ENCODE measurements at regions not wholly inside any gene's neighbourhood (a gene's known extent, or its start where the extent isn't known, plus 50 kb on each side); places are given as distances from the start of the nearest gene placed in this dataset.

DNA sequence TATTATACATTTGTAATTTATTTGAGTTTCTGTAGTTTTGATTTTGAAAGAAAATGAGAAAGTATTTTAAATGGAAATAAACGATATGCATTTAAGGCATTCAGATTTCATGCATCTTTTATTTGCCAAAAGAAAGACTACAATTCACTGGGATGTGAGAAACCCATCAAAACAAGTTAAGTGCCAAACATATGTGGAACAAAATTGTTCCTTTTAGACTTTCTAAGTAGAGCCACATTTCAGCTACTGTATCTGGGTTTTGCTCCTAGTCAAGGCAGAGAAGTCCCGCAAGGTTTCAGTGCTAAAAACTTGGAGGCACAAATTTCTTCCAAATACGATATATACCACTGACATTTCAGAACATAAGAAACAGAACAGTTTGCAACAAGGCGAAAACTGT lies 1191.9 kb downstream of the SLITRK5 start:
- Mint-ChIP-seq H3K4me1 (peaks cover 6% of the 10 kb centered on the region), H3K27me3 (ENCODE audit: insufficient read depth, low read depth) (no peaks in the 10 kb centered on the region), H3K36me3 (no peaks in the 10 kb centered on the region), H3K27ac (no peak overlapping the region), H3K4me3 (no peak overlapping the region), H3K9me3 (no peaks in the 10 kb centered on the region)
- no peaks in the 10 kb centered on the region for H4K20me1 ChIP-seq (ENCODE audit: low read depth)
- H3K4me2 ChIP-seq, result no peak overlapping the region
- no peak overlapping the region for H3K27ac ChIP-seq
- H3K9me3 ChIP-seq (ENCODE audit: low read depth), result no peaks in the 10 kb centered on the region
- H3K27me3 ChIP-seq, result no peaks in the 10 kb centered on the region
- TF ChIP-seq EZH2phosphoT487 (IDR thresholded peaks at IDR 0.05), result no peak
- TF ChIP-seq, protein P1, sequence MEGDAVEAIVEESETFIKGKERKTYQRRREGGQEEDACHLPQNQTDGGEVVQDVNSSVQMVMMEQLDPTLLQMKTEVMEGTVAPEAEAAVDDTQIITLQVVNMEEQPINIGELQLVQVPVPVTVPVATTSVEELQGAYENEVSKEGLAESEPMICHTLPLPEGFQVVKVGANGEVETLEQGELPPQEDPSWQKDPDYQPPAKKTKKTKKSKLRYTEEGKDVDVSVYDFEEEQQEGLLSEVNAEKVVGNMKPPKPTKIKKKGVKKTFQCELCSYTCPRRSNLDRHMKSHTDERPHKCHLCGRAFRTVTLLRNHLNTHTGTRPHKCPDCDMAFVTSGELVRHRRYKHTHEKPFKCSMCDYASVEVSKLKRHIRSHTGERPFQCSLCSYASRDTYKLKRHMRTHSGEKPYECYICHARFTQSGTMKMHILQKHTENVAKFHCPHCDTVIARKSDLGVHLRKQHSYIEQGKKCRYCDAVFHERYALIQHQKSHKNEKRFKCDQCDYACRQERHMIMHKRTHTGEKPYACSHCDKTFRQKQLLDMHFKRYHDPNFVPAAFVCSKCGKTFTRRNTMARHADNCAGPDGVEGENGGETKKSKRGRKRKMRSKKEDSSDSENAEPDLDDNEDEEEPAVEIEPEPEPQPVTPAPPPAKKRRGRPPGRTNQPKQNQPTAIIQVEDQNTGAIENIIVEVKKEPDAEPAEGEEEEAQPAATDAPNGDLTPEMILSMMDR (IDR thresholded peaks at IDR 0.05), result no peak
- TF ChIP-seq EZH2 (IDR thresholded peaks at IDR 0.05), result no peak
- no peak overlapping the region for H3K4me3 ChIP-seq
- no peak overlapping the region for H3K9ac ChIP-seq
- no peaks in the 10 kb centered on the region for H3K79me2 ChIP-seq (ENCODE audit: low read depth)
- no peak overlapping the region for H2AFZ ChIP-seq (replicated peaks)
- DNase-seq (ENCODE audit: low spot score), result no peak
- H3K4me1 ChIP-seq, result no peaks in the 10 kb centered on the region
- H3K36me3 ChIP-seq, result no peaks in the 10 kb centered on the region
- H3F3A ChIP-seq (ENCODE audit: low read depth), result no peaks in the 10 kb centered on the region

DNA sequence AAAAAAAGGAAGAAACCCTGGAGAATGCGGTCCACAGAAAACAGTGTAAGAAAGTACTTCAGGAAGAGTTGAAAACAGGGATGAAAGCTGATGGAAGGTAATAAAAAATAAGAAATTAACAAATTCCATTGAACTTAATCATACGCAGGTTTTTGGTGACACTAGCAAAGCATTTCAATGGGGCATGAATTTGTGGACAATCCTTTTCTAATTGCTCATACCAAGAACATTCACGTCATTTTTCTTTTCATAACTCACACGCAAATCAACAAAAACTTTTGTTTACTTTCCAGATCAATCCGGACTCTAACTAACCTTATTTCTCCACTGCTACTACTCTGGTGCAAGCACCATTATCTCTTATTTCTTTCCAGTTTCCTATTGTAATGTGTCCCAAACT lies 1195.0 kb downstream of the SLITRK5 start:
- peaks cover 6% of the 10 kb centered on the region for H3K4me1 Mint-ChIP-seq

DNA sequence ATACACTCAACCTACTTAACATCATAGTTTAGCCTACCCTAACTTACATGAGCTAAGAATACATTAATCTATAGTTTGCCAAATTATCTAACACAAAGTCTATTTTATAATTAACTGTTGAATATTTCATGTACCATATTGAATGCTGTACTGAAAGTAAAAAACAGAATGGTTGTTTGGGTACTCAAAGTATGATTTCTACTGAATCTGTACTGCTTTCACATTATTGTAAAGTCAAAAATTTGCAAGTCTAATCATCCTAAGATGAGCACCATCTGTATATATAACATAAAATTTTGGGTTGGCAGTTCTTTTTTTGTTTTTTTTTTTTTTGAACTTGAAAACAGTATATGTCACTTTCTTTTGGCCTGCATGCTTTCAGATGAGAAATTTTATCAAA lies 1212.6 kb downstream of the SLITRK5 start:
- TF ChIP-seq EZH2phosphoT487 (IDR thresholded peaks at IDR 0.05) (no peak), EZH2 (IDR thresholded peaks at IDR 0.05) (no peak)
- TF ChIP-seq, protein P1 (IDR thresholded peaks at IDR 0.05), result no peak
- no peaks in the 10 kb centered on the region for H3K79me2 ChIP-seq (ENCODE audit: low read depth)
- H3K9me3 ChIP-seq (ENCODE audit: low read depth), result no peaks in the 10 kb centered on the region
- H3K9me3 Mint-ChIP-seq, result peaks cover 2% of the 10 kb centered on the region
- no peaks in the 10 kb centered on the region for H3K4me1 ChIP-seq
- H4K20me1 ChIP-seq (ENCODE audit: low read depth), result no peaks in the 10 kb centered on the region
- H3K27me3 ChIP-seq, result no peaks in the 10 kb centered on the region
- H3K4me1 Mint-ChIP-seq, result no peaks in the 10 kb centered on the region
- H3K4me3 Mint-ChIP-seq, result no peak overlapping the region
- H3K36me3 ChIP-seq, result no peaks in the 10 kb centered on the region
- H2AFZ ChIP-seq (replicated peaks), result no peak overlapping the region
- no peak overlapping the region for H3K4me3 ChIP-seq
- H3F3A ChIP-seq (ENCODE audit: low read depth), result no peaks in the 10 kb centered on the region
- no peak overlapping the region for H3K4me2 ChIP-seq
- DNase-seq (ENCODE audit: low spot score), result no peak
- no peak overlapping the region for H3K27ac ChIP-seq
- H3K27me3 Mint-ChIP-seq (ENCODE audit: insufficient read depth, low read depth), result peaks cover 2% of the 10 kb centered on the region
- H3K36me3 Mint-ChIP-seq, result no peaks in the 10 kb centered on the region
- no peak overlapping the region for H3K9ac ChIP-seq
- no peak overlapping the region for H3K27ac Mint-ChIP-seq

More for the DNA sequence above, 1195.0 kb downstream of the SLITRK5 start:
- TF ChIP-seq EZH2 (IDR thresholded peaks at IDR 0.05) (no peak), EZH2phosphoT487 (IDR thresholded peaks at IDR 0.05) (no peak)
- TF ChIP-seq, protein P1 (IDR thresholded peaks at IDR 0.05), result no peak
- Histone ChIP-seq H2AFZ (replicated peaks) (no peak overlapping the region), H4K20me1 (ENCODE audit: low read depth) (no peaks in the 10 kb centered on the region), H3K4me1 (no peaks in the 10 kb centered on the region), H3K79me2 (ENCODE audit: low read depth) (no peaks in the 10 kb centered on the region), H3F3A (ENCODE audit: low read depth) (no peaks in the 10 kb centered on the region), H3K4me3 (no peak overlapping the region), H3K36me3 (no peaks in the 10 kb centered on the region), H3K9ac (no peak overlapping the region), H3K27me3 (no peaks in the 10 kb centered on the region), H3K4me2 (no peak overlapping the region), H3K27ac (no peak overlapping the region), H3K9me3 (ENCODE audit: low read depth) (no peaks in the 10 kb centered on the region)
- no peaks in the 10 kb centered on the region for H3K27me3 Mint-ChIP-seq (ENCODE audit: insufficient read depth, low read depth)
- no peak overlapping the region for H3K4me3 Mint-ChIP-seq
- H3K36me3 Mint-ChIP-seq, result no peaks in the 10 kb centered on the region
- DNase-seq (ENCODE audit: low spot score), result no peak
- no peak overlapping the region for H3K27ac Mint-ChIP-seq
- no peaks in the 10 kb centered on the region for H3K9me3 Mint-ChIP-seq

Measured in neural progenitor cell (in vitro differentiated cells).